ENCODE measurements at regions not wholly inside any gene's neighbourhood (a gene's known extent, or its start where the extent isn't known, plus 50 kb on each side); places are given as distances from the start of the nearest gene placed in this dataset.
"Not testable (repeated sequence)": the region's sequence is repeated elsewhere in the genome, so short reads cannot be mapped to it uniquely, and the experiment has no call there.

DNA sequence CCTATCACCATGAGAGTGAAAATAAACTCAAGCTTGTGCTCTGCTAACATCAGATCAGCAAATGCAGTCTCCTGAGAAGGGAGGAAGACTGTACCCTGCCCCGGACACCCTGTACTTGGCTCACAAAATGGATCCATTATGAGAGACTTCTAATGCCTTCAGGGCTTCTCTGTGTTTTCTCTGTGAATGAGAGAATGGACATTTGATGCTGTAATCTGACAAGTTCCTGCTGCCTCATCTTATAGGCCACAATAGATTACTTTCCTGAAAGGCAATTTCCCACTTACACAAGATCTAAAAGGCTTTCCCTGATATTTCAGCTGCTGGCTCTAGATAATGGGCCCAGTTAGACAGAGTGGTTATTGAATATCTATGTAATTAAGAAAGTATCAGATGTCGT, 117.2 kb downstream of the OTOR start:
- ATAC-seq (no peak), DNase-seq (no peak), FAIRE-seq (no peak)
- TF ChIP-seq, protein P1, sequence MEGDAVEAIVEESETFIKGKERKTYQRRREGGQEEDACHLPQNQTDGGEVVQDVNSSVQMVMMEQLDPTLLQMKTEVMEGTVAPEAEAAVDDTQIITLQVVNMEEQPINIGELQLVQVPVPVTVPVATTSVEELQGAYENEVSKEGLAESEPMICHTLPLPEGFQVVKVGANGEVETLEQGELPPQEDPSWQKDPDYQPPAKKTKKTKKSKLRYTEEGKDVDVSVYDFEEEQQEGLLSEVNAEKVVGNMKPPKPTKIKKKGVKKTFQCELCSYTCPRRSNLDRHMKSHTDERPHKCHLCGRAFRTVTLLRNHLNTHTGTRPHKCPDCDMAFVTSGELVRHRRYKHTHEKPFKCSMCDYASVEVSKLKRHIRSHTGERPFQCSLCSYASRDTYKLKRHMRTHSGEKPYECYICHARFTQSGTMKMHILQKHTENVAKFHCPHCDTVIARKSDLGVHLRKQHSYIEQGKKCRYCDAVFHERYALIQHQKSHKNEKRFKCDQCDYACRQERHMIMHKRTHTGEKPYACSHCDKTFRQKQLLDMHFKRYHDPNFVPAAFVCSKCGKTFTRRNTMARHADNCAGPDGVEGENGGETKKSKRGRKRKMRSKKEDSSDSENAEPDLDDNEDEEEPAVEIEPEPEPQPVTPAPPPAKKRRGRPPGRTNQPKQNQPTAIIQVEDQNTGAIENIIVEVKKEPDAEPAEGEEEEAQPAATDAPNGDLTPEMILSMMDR (IDR thresholded peaks at IDR 0.05): no peak
- Histone ChIP-seq H3K4me3 (no peak overlapping the region), H3K9me3 (no peaks in the 10 kb centered on the region), H3K36me3 (no peaks in the 10 kb centered on the region), H3K27me3 (no peaks in the 10 kb centered on the region), H3K27ac (no peak overlapping the region), H3K4me1 (no peaks in the 10 kb centered on the region)
- 64 to 69% methylated on average over 2 of the region's 2 CpGs for WGBS, 2 donors
- intact Hi-C loops (cut with DNase I): no loop called here

DNA sequence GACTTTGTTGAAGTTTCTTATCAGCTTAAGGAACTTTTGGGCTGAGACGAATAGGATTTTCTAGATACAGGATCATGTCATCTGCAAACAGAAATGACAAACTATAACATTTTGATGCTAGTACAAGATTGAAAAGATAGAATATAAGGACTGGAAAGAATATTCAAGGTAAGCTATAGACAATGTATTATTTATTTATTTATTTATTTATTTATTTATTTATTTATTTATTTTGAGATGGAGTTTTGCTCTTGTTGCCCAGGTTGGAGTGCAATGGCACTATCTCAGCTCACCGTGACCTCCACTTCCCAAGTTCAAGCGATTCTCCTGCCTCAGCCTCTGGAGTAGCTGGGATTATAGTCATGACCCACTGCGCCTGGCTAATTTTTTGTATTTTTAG, 125.0 kb downstream of the OTOR start:
- 87 to 88% methylated on average over 4 of the region's 4 CpGs for WGBS, 2 donors
- H3K9me3 ChIP-seq; DNase-seq; H3K27me3 ChIP-seq; H3K4me1 ChIP-seq; H3K4me3 ChIP-seq; H3K27ac ChIP-seq; H3K36me3 ChIP-seq; ATAC-seq; FAIRE-seq; intact Hi-C loops (cut with DNase I): not testable (repeated sequence)

DNA sequence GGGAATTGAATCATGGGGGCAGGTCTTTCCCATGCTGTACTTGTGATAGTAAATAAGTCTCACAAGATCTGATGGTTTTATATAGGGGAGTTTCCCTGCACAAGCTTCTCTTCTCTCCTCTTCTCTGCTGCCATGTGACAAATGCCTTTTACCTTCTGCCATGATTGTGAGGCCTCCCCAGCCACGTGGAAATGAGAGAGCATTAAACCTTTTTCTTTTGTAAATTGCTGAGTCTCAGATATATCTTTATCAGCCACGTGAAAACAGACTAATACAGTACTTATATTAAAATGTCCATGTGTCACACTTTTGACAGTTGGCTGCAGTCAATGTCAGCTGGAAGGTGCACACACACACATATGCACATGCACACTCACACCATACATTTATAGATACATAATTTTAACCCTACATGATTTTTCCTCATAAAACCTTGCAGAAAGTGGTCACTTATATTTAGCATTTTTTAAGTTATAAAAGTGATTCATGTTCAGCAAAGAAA, 128.9 kb downstream of the OTOR start:
- Histone ChIP-seq H3K27me3 (no peaks in the 10 kb centered on the region), H3K9me3 (no peaks in the 10 kb centered on the region), H3K4me1 (no peaks in the 10 kb centered on the region), H3K36me3 (no peaks in the 10 kb centered on the region), H3K27ac (no peak overlapping the region), H3K4me3 (no peak overlapping the region)
- intact Hi-C loops (cut with DNase I): no loop called here
- TF ChIP-seq, protein P1 (IDR thresholded peaks at IDR 0.05): no peak
- ATAC-seq (no peak), DNase-seq (no peak), FAIRE-seq (no peak)
- WGBS, 2 donors: 8 to 15% methylated on average over 2 of the region's 2 CpGs

DNA sequence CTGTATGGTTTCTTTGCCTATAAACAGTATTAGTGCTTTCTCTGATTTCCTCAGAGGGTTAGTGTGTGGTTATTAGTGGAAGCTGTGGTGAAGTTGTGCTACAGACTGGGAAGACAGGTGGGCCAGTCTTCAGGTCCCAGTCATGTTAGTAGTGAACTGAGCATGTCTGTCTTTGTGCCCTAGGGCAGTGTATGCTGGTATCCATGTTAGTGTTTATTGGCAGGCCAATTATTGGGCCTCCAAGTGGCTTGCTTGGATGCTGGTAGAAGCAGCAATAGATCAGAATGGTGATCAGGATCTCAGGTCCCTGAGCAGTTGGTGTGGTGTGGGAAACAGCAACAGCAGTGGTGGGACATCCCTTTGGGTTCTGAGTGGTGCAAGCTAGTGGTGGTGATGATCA, 137.6 kb downstream of the OTOR start:
- Histone ChIP-seq H3K27ac (no peak overlapping the region), H3K4me3 (no peak overlapping the region), H3K9me3 (no peaks in the 10 kb centered on the region), H3K27me3 (no peaks in the 10 kb centered on the region), H3K4me1 (no peaks in the 10 kb centered on the region), H3K36me3 (no peaks in the 10 kb centered on the region)
- no peak for FAIRE-seq
- intact Hi-C loops (cut with DNase I): no loop called here
- TF ChIP-seq, protein P1 (IDR thresholded peaks at IDR 0.05): no peak
- ATAC-seq: no peak
- no peak for DNase-seq

DNA sequence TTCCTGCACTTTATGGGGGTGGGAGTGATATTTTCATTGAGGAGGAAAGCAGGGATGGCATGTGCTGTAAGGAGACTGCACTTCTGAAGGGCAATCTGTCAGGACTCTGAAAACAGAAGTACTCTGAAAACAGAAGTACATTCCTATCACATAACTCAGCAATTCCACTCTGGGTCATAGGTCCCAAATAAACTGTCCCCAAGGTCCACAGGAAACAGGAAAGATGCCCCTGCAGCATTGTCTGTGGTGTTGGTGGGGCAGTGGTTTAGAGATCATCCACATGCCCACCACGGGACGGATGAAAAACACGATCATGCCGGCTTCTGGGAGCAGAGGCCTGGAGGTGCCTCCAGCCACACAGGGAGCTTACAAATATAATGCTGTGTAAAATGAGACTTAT, 150.3 kb downstream of the OTOR start:
- ATAC-seq (no peak), FAIRE-seq (no peak), DNase-seq (no peak)
- WGBS, 2 donors: 75 to 77% methylated on average over 4 of the region's 4 CpGs
- H3K4me1 ChIP-seq: no peaks in the 10 kb centered on the region
- intact Hi-C loops (cut with DNase I): no loop called here
- H3K9me3 ChIP-seq: no peaks in the 10 kb centered on the region
- H3K4me3 ChIP-seq: no peak overlapping the region
- no peak overlapping the region for H3K27ac ChIP-seq
- TF ChIP-seq, protein P1 (IDR thresholded peaks at IDR 0.05): no peak
- H3K27me3 ChIP-seq: no peaks in the 10 kb centered on the region
- no peaks in the 10 kb centered on the region for H3K36me3 ChIP-seq

DNA sequence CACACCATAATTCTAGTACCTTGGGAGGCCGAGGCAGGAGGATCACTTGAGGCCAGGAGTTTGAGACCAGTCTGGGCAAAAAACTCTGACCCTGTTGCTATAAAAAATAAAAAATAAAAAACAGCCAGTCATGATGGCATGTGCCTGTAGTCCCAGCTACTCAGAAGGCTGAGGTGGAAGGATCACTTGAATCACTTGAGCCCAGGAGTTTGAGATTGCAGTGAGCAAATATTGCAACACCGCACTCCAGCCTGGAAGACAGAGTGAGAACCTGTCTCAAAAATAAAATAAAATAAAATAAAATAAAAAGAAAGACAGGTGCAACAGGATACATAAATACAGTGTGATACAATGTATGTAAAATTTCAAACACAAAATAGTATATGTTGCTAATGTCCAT, 154.5 kb downstream of the OTOR start:
- H3K9me3 ChIP-seq: no peaks in the 10 kb centered on the region
- H3K4me3 ChIP-seq: no peak overlapping the region
- intact Hi-C loops (cut with DNase I): no loop called here
- FAIRE-seq (no peak), DNase-seq (no peak), ATAC-seq (no peak)
- H3K36me3 ChIP-seq: no peaks in the 10 kb centered on the region
- H3K27me3 ChIP-seq: no peaks in the 10 kb centered on the region
- no peaks in the 10 kb centered on the region for H3K4me1 ChIP-seq
- TF ChIP-seq, protein P1 (IDR thresholded peaks at IDR 0.05): no peak
- WGBS, 2 donors: 73 to 79% methylated on average over 2 of the region's 2 CpGs
- no peak overlapping the region for H3K27ac ChIP-seq

All from pancreas (tissue), 10 donors.